ENCODE measurements at regions not wholly inside any gene's neighbourhood (a gene's known extent, or its start where the extent isn't known, plus 50 kb on each side); places are given as distances from the start of the nearest gene placed in this dataset.

DNA sequence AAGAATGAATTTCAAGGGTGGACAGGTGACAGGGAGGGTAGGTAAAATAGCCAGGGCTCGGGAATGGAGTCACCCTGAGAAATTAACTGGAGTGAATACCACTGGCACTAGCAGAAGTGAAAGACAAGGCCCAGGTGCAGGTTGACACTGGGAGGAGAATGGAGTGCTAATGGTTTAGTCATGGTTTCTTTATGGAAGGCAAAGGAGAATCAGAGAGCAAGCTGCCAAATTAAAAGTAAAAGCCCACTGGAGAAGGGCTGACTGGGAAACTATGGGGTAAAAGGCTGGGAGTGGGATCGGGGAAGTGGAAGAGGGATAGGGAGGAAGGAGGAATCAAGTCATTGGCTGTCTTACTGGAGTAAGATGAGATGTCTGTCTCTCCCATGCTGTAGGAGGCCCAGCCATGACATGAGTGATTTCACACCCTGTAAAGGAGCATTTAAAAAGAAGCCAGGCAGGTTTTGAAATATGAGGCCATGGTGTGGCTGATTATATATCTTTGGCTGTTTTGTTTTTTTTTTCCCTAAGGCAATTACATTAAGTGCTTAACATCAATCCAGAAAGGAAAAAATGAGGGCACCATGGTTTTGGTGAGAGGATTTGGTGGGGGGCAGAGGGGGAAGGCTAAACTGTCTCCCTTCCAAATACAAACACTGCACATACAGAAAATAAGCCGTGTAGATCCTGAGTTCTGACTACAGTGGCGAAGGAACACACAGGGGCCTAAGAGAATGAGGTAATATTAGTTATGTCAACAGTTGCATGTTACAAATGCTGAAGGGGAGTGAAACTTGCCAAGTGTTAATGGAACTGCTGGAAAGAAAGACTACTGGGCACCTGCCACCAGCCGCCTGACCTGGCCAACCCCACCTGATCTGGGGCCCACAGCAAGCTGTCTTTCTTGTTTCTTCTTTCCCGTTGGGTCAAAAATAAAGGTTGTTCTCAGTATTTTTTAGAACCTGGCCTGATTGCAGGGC lies 183.5 kb upstream of the TSC22D1 start:
- Histone ChIP-seq H3K36me3 (ENCODE audit: insufficient read depth, low read length) (no peaks in the 10 kb centered on the region), H2AFZ (ENCODE audit: low read depth, low read length) (peak overlapping the region; percentile 46), H3K4me1 (ENCODE audit: insufficient read depth, low read length) (peaks cover 29% of the 10 kb centered on the region), H3K4me3 (ENCODE audit: low read length) (no peak overlapping the region), H3K27me3 (ENCODE audit: insufficient read depth, low read length) (no peaks in the 10 kb centered on the region), H3K9me3 (ENCODE audit: low read length) (no peaks in the 10 kb centered on the region)

DNA sequence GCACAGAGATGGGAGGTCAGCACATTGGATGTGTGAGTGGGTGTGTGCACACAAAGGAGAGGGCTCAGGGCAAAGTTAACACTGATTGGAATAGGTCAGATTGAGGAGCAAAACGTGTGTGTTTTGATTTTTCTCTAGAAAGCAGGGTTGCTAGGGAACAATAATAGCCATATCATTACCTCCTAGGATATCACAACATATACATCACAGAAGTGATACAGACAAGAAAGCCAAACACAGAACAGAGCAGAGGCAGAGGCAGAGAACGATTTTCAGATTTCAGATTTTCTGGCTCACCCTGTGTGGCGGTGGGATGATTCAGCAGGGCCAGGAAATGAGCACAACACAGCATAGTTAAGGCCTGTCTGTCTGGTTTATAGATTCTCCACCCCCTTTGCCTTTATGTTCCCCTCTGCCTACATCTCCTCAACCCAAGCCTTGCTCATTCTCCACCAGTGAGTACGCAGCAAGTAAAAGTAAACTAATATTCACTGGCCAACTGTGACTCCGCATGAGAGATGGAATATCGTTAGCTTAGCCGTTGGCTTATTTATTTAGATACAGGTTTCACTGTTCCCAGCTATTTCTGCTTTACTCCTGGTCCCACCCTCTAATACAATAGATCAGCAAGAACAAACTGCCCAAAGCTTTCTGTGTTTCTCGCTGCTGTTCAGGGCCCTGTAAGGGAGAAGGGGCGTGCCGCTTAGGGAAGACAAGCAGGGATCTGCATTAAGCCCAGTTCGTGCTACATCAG lies 182.7 kb upstream of the TSC22D1 start:
- Histone ChIP-seq H3K4me3 (ENCODE audit: low read length) (no peak overlapping the region), H3K9me3 (ENCODE audit: low read length) (no peaks in the 10 kb centered on the region), H2AFZ (ENCODE audit: low read depth, low read length) (peak overlapping the region; percentile 46), H3K27me3 (ENCODE audit: insufficient read depth, low read length) (no peaks in the 10 kb centered on the region), H3K36me3 (ENCODE audit: insufficient read depth, low read length) (no peaks in the 10 kb centered on the region), H3K4me1 (ENCODE audit: insufficient read depth, low read length) (peaks cover 21% of the 10 kb centered on the region)

DNA sequence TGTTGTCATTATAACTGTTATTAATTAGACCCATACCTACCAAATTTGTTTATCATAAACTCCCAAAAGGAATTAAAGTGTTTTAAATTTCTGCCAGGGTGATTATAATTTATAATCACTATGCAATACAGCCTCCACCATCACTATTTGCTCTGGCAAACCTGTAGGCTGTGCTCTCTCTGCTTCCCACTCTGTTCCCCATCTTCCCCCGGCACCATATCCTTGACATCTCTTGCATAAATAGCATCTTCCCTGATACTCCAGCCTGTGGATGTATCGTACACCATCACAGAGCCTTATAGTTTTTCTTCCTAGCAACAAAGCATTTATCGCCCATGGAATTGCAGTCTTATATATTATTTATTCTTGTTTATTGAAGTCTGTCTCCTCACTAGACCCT lies 181.5 kb upstream of the TSC22D1 start:
- Histone ChIP-seq H3K9me3 (ENCODE audit: low read length) (no peaks in the 10 kb centered on the region), H3K4me1 (ENCODE audit: insufficient read depth, low read length) (peaks cover 15% of the 10 kb centered on the region), H3K27me3 (ENCODE audit: insufficient read depth, low read length) (no peaks in the 10 kb centered on the region), H2AFZ (ENCODE audit: low read depth, low read length) (no peak overlapping the region), H3K36me3 (ENCODE audit: insufficient read depth, low read length) (no peaks in the 10 kb centered on the region), H3K4me3 (ENCODE audit: low read length) (no peak overlapping the region)

DNA sequence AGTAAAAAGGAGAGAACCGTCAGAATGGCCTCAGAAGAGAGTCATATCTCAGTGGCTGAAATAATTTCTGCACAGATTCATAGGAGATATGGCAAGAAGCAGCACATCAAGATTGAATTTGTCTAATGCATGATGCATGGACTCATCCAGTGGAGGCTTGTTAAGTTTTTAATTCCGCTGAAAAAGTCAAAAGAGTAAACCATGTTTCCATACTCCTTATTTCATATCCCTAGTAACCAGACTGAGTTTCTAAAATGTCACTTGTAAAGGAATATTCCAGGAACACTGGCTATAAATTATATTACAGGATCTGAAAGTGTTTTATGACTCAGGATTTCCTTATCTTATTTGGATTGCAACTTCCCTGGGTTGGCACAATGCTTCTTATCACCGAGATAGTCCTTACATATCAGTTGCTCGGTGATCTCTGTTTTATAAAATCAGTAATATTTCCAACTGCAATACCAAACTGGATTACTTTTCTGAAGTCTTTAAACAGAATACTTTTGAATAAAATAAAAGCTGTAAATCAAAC lies 180.2 kb upstream of the TSC22D1 start:
- no peaks in the 10 kb centered on the region for H3K27me3 ChIP-seq (ENCODE audit: insufficient read depth, low read length)
- H3K4me1 ChIP-seq (ENCODE audit: insufficient read depth, low read length), result peaks cover 15% of the 10 kb centered on the region
- H3K36me3 ChIP-seq (ENCODE audit: insufficient read depth, low read length), result no peaks in the 10 kb centered on the region
- H2AFZ ChIP-seq (ENCODE audit: low read depth, low read length), result no peak overlapping the region
- H3K4me3 ChIP-seq (ENCODE audit: low read length), result no peak overlapping the region
- no peaks in the 10 kb centered on the region for H3K9me3 ChIP-seq (ENCODE audit: low read length)

DNA sequence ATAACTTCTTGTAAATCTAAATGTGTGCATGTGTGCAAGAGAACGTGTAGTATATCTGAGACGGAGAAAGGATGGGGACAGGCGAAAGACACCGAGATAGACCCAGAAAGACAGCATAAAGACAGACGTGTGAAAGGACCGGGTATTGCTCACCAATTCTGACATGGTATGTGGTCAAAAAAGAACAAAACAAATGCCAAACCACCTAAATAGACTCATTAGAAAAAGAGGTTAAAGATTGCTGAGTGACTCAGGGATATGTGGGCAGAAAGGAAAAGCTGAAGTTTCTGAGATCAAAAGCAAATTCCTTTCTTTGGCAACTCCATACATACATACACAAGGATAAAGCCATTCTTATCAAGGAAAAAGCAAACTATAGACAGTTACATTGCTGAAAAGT lies 179.7 kb upstream of the TSC22D1 start:
- H3K36me3 ChIP-seq (ENCODE audit: insufficient read depth, low read length), result no peaks in the 10 kb centered on the region
- H3K27me3 ChIP-seq (ENCODE audit: insufficient read depth, low read length), result no peaks in the 10 kb centered on the region
- peaks cover 15% of the 10 kb centered on the region for H3K4me1 ChIP-seq (ENCODE audit: insufficient read depth, low read length)
- no peak overlapping the region for H3K4me3 ChIP-seq (ENCODE audit: low read length)
- H3K9me3 ChIP-seq (ENCODE audit: low read length), result no peaks in the 10 kb centered on the region
- no peak overlapping the region for H2AFZ ChIP-seq (ENCODE audit: low read depth, low read length)

DNA sequence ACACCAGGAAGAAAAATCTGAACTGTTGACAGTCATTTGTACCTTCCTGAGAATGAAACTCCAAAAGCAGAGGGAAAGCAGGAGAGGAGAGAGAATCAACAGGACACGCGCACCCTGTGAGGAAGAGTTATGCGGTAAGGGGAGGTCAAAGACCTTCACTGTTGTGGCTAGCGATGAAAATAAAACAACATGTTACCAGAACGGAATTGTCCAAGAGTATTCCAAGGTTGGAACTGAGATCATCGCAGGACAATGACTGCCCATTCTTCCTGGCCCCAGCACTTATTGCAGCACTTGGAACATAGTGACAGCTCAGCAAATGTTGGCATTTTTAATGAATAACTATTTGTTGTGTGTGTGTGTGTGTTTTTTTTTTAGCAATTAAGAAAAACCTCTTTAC lies 176.0 kb upstream of the TSC22D1 start:
- Histone ChIP-seq H3K9me3 (ENCODE audit: low read length) (no peaks in the 10 kb centered on the region), H3K4me1 (ENCODE audit: insufficient read depth, low read length) (peaks cover 2% of the 10 kb centered on the region), H2AFZ (ENCODE audit: low read depth, low read length) (no peak overlapping the region), H3K36me3 (ENCODE audit: insufficient read depth, low read length) (no peaks in the 10 kb centered on the region), H3K27me3 (ENCODE audit: insufficient read depth, low read length) (no peaks in the 10 kb centered on the region), H3K4me3 (ENCODE audit: low read length) (no peak overlapping the region)

DNA sequence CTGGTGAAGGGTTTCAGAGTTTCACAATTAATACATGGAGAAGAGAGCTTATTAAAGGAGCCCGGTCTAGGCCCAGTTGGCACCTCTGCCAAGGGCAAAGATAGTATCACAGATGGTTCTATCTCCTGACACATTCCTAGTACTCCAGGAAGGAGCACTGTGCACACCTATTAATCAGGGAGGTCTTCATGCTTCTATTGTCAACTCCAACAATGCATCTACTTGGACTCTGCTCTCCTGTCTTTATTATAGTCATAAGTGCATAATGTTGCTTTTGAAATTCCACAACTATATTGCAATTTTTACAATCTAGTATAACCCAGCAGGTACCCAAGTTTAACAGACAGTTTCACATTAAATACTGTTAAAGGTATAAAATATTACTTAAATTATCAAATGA lies 174.5 kb upstream of the TSC22D1 start:
- H3K4me1 ChIP-seq (ENCODE audit: insufficient read depth, low read length), result no peaks in the 10 kb centered on the region
- H3K27me3 ChIP-seq (ENCODE audit: insufficient read depth, low read length), result no peaks in the 10 kb centered on the region
- H2AFZ ChIP-seq (ENCODE audit: low read depth, low read length), result no peak overlapping the region
- no peaks in the 10 kb centered on the region for H3K36me3 ChIP-seq (ENCODE audit: insufficient read depth, low read length)
- H3K9me3 ChIP-seq (ENCODE audit: low read length), result no peaks in the 10 kb centered on the region
- no peak overlapping the region for H3K4me3 ChIP-seq (ENCODE audit: low read length)

DNA sequence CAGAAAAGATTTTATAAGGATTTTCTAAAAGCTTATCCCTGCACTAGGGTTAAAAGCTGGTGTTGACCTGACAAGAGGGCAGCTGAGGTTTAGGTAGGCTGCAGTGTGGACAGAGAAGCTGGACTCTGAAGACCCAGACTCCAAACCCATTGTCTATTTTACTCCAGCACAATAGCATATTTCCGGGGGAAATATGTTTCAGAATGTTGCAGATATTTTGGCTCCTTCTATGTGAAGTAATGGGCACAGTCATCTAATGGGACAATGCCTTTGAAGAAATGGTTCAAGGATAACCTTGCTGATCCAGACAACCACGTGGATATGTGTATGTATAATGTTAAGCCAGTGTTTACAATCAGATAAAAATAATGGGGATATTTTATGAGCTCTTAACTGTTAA lies 173.8 kb upstream of the TSC22D1 start:
- Histone ChIP-seq H3K9me3 (ENCODE audit: low read length) (no peaks in the 10 kb centered on the region), H3K4me3 (ENCODE audit: low read length) (no peak overlapping the region), H3K27me3 (ENCODE audit: insufficient read depth, low read length) (no peaks in the 10 kb centered on the region), H3K36me3 (ENCODE audit: insufficient read depth, low read length) (no peaks in the 10 kb centered on the region), H2AFZ (ENCODE audit: low read depth, low read length) (no peak overlapping the region), H3K4me1 (ENCODE audit: insufficient read depth, low read length) (no peaks in the 10 kb centered on the region)

DNA sequence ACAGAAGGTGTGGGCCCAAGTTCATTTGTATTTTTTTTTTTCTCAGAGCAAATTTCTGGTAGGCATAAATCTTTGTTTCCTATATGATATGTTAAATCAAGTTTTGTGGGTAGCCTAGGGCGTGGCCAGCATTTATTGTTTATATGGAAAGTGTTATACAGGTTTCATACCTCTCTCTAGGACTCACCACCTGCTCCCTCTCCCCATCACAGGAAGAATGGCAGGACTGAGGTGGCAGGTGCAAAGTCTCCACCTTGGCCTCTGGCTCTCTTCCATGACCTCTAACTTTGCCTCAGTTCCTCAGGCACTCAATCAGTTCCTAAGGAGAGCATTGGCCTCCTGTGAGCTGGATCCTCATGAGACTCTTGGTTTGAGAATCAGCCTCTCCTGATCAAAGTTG lies 172.3 kb upstream of the TSC22D1 start:
- no peaks in the 10 kb centered on the region for H3K4me1 ChIP-seq (ENCODE audit: insufficient read depth, low read length)
- no peaks in the 10 kb centered on the region for H3K9me3 ChIP-seq (ENCODE audit: low read length)
- no peak overlapping the region for H2AFZ ChIP-seq (ENCODE audit: low read depth, low read length)
- no peaks in the 10 kb centered on the region for H3K36me3 ChIP-seq (ENCODE audit: insufficient read depth, low read length)
- no peak overlapping the region for H3K4me3 ChIP-seq (ENCODE audit: low read length)
- no peaks in the 10 kb centered on the region for H3K27me3 ChIP-seq (ENCODE audit: insufficient read depth, low read length)

DNA sequence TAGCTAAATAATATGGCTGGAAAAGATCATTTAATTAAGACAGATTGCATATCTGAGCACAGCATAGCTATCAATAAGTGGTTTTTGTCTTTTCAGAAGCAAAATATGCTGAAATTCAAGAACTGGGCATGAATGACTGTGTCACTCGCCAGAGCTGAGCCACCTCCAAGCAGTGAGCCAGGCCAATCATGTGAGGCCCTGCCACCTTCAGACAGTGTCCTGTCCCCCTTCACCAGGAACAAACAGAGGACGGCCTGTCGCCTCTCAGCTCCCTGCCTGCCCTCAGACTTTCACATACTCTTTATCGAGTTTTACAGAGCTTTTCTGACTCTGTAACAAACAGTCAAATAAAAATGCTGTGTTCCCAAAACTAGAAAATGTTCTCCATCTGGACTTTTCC lies 171.0 kb upstream of the TSC22D1 start:
- Histone ChIP-seq H3K9me3 (ENCODE audit: low read length) (no peaks in the 10 kb centered on the region), H2AFZ (ENCODE audit: low read depth, low read length) (no peak overlapping the region), H3K4me1 (ENCODE audit: insufficient read depth, low read length) (no peaks in the 10 kb centered on the region), H3K27me3 (ENCODE audit: insufficient read depth, low read length) (no peaks in the 10 kb centered on the region), H3K4me3 (ENCODE audit: low read length) (no peak overlapping the region), H3K36me3 (ENCODE audit: insufficient read depth, low read length) (no peaks in the 10 kb centered on the region)

DNA sequence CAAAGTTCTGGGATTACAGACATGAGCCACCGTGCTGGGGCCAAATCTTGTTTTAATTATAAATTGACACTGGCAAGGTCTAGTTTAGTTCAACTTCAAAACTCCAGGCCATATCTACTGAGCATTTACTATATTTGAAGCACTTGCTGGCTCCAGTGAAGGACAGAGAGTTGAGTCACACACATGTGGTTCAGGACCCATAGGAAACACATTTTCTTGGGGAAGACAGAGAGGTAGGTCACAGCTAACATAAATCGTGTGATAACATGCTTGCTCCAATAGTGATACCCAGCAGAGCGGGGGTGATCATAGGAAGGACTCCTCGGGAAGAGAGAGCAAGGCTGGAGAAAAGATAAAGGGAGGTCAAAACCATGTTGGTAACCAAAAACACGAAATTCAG lies 170.6 kb upstream of the TSC22D1 start:
- Histone ChIP-seq H3K4me3 (ENCODE audit: low read length) (no peak overlapping the region), H3K4me1 (ENCODE audit: insufficient read depth, low read length) (no peaks in the 10 kb centered on the region), H3K9me3 (ENCODE audit: low read length) (no peaks in the 10 kb centered on the region), H2AFZ (ENCODE audit: low read depth, low read length) (no peak overlapping the region), H3K36me3 (ENCODE audit: insufficient read depth, low read length) (no peaks in the 10 kb centered on the region), H3K27me3 (ENCODE audit: insufficient read depth, low read length) (no peaks in the 10 kb centered on the region)

DNA sequence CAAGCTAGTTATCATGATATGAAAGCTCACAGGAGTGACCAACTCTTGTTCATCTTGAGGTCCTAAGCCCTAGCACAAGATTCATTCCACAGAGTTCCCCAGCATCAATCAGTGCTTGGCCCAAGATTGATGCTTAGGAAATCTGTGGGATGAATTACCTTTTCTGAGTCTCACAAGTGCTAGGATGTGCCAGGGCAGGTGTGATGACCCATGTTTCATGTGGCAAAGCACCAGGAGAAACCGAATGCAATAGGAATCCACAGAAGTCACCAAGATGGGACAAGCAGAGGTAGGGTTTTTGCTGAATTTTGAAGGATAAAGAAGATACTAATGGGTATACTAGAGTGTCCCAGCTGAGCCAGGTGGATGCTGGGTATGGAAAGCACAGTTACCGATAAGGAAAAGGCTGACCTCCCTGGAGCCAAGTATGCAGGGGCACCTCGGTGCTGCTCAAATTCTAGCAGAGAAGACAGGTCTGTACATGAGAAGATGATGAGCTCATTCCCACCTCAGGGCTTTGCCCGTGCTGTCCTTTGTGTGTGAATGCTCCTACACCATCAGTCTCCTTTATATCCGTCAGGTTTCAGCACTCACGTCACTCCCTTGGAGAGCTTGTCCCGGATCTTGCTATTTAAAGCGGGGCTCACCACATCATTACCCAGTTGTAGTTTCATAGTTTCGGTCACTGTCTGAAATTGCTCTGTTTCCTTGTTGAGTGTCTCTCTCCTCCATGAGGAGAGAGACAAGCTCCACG lies 168.9 kb upstream of the TSC22D1 start:
- Histone ChIP-seq H3K27me3 (ENCODE audit: insufficient read depth, low read length) (no peaks in the 10 kb centered on the region), H3K36me3 (ENCODE audit: insufficient read depth, low read length) (no peaks in the 10 kb centered on the region), H2AFZ (ENCODE audit: low read depth, low read length) (no peak overlapping the region), H3K4me1 (ENCODE audit: insufficient read depth, low read length) (no peaks in the 10 kb centered on the region), H3K9me3 (ENCODE audit: low read length) (no peaks in the 10 kb centered on the region), H3K4me3 (ENCODE audit: low read length) (no peak overlapping the region)

DNA sequence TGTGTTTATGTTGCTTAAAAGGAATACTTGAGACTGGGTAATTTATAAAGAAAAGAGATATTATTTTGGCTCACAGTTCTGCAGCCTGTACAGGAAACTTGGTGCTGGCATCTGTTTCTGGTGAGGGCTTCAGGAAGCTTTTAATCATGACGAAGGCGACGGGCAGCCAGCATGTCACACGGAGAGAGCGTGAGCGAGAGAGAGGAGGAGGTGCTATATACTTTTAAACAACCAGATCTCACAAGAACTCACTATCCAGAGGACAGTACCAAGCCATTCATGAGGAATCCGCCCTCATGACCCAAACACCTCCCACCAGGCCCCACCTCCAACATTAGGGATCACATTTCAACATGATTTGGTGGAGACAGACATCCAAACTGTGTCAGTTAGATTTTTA lies 163.4 kb upstream of the TSC22D1 start:
- no peaks in the 10 kb centered on the region for H3K4me1 ChIP-seq (ENCODE audit: insufficient read depth, low read length)
- no peaks in the 10 kb centered on the region for H3K36me3 ChIP-seq (ENCODE audit: insufficient read depth, low read length)

More for the DNA sequence above, 163.4 kb upstream of the TSC22D1 start:
- H3K27me3 ChIP-seq (ENCODE audit: insufficient read depth, low read length), result no peaks in the 10 kb centered on the region
- no peaks in the 10 kb centered on the region for H3K9me3 ChIP-seq (ENCODE audit: low read length)
- no peak overlapping the region for H3K4me3 ChIP-seq (ENCODE audit: low read length)
- no peak overlapping the region for H2AFZ ChIP-seq (ENCODE audit: low read depth, low read length)

All from neuron (in vitro differentiated cells).